HG02870 (cell line): ENCODE measurements at regions not wholly inside any gene's neighbourhood (a gene's known extent, or its start where the extent isn't known, plus 50 kb on each side); places are given as distances from the start of the nearest gene placed in this dataset.

ENCODE experiments used
- ATAC-seq: cut with Tn5 transposase; IDR thresholded peaks from one replicate; pipeline ENCODE4 v1.9.1; 2021; ENCODE audit warnings: mild to moderate bottlenecking, moderate library complexity; ENCODE audit not compliant: unreplicated experiment

DNA sequence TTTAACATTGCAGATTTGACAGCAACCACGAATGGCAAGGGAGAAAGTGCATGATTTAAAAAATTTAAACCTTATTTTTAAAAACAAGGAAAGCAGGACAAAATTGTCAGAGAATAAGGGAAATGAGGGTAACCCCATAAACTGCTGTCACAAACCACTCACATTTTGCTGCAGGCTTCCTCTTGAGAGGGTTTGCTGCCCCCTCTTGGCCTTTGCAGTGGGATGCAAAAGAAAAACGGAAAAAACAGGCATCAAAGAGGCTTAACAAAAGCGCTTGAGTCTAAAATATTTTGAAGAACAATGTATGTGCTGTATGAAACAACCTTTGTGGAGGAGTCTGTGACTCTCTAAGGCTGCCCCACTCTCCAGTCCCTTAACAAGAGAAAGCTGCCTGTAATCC is 91.6 kb downstream of the TMX3 start:
- peak; percentile 57 for ATAC-seq

DNA sequence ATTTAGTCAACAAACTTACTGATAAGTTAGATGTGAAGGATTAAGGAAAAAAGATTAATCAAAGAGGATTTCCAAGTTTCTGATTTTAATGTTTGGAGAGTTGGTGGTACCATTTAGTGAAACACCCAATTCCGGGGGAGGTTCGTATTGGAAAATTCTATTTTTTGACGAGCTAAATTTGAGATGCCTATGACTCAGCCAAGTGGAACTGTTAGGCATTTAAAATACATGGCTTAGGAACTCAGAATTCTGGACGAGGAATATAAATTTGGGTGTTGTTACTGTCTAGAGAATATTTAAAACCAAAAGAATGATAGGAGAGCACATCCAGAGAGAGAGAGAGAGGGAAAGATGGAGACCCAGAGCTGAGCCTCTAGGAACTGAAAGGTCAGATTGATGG is 103.6 kb downstream of the TMX3 start:
- no peak for ATAC-seq

DNA sequence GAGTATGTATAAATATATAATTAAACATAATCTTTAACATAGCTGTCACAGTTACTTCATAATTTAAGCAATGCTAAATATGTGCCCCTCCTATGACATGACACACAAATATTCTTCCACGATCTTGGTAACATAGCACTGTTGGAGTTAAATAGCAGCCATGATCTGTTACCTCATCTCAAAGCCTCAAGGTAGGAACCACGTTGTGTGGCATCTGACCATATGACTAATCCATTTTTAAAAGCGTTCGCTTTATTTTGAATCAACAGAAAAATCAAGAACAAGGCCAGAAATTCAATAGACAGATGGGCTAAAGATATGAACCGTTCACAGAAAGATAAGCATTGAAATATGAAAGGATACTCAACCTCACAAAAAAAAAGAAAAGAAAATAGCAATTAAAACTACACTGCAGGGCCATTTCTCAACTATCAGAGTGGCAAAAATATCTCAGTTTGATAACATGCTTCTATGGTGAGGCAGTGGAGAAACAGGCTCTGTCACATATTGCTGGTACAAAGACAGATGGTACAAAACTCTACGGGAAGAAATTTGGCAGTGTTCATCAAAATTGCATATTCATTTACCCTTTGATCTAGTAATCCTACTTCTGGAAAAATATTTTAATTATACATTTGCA is 105.9 kb downstream of the TMX3 start:
- no peak for ATAC-seq

DNA sequence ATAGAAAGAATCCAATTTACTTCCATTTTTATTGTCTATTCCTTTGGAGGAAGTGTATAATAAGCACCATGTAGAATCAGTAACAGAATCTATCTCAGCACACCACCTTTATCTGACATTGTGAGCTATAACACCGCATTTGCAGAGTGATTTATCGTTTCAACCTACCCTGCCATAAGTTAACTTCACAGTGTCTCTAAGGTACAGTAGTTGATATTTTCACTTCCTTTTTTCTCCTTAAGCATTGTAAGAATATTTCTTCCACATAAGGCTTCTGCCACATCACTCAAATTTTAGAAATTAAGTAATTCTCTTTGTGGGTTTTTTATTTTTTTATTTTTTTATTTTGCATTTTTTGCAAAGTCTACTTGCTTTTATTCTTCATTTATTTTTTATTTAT is 107.1 kb downstream of the TMX3 start:
- no peak for ATAC-seq

DNA sequence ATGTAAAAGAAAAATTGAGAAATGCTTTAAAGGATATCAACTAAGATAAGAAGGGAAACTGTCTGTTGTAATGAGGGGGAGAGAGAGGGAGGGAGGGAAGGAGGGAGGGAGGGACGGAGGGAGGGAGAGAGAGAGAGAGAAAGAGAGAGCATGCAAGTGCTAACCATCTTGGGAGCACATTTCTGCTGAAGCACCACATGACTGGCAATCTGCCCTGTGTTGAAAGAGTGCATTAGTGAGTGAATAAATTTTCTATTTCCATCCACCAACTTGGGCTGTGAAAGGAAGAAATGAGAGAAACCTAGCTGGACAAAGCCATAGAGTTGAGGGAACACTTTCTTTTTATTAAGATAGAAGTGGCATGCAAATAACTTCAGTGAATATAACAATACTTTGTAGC is 110.7 kb downstream of the TMX3 start:
- no peak for ATAC-seq

DNA sequence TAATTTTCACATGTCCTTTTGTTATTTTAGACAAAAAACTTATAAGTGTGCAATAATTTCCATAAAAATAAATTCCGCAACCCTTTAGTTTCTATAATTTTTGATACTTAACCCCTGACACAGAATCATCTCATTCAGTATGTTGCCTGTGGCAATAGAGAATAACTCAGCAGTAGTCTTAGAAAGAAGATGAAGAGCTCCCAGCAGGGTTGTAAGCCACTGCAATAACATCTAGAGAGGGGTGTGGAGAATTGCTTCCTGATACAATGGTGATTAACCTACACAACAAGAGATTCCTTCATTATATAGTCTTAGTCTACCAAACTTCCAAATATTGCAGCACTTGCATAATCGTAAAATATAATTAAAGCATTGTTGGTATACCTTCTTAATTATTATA is 118.9 kb downstream of the TMX3 start:
- ATAC-seq: no peak

DNA sequence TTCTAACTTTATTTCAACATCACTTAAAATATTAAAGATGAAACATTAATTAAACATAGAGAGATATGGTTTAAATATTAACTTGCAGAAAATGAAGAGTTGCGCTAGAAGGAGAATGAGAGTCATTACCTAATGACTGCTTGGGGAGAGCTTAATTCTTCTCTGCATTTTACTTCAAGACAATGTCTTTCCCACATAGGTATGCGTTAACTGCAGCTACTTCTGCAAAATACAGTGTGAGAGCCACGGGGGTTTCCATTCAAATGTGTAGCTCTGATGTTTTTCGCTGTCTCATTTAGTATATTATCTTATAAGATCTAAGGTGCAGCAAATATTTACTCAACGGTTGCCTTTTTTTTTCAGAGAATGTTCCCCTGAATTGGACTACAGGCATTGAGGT is 126.7 kb downstream of the TMX3 start:
- ATAC-seq: no peak

DNA sequence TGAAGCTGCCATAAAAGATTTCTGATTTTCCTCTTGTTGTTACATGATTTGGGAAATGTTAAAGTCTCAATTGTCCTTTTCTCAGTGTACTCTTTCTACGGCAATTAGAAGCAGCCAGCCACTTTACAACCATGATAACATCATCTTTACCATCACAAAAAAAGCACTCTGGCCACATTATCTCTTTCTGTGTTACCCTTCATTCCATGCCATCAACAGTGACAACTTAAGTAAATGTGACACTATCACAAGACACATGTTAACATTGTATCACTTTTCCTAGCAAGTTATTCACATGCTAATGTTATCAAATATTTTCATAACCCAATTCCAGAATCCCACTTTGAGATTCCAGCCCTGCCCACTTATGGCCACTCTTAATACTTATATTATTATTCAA is 131.2 kb downstream of the TMX3 start:
- no peak for ATAC-seq

DNA sequence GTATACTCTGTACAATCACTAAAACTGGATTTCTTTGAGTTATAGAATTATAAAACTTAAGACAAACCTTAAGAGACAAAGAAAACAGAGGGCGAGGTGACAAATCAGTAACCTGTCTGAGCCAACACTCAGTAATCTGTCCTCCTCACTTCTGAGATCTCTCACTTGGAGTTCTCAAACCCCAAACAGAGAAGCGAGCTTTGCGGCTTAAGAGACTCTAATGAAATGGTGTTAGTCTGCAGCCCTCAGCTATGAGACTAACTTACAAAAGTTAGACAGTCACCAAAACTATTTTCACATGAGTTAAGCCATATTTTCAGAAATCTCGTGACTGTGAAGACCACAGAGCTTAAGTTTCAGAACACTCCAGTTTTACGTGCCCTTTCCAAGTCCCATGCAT is 140.6 kb downstream of the TMX3 start:
- no peak for ATAC-seq

DNA sequence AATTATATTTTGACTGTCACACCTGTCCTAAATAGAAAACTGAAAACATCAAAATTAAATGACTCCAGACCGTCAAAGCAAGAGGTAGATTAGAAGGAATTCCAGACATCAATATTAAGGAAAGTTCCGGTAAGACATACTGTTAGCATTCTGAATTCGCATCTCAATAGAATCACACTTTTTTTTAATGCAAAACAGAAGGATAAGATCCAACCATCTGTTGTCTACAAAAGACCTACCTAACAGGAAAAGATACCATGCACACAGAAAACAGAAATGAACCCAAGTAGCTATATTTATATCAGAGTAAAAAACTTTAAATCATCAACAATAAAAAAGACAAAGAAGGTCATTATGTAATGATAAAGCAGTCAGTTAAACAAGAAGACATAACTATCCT is 145.0 kb downstream of the TMX3 start:
- ATAC-seq: no peak

DNA sequence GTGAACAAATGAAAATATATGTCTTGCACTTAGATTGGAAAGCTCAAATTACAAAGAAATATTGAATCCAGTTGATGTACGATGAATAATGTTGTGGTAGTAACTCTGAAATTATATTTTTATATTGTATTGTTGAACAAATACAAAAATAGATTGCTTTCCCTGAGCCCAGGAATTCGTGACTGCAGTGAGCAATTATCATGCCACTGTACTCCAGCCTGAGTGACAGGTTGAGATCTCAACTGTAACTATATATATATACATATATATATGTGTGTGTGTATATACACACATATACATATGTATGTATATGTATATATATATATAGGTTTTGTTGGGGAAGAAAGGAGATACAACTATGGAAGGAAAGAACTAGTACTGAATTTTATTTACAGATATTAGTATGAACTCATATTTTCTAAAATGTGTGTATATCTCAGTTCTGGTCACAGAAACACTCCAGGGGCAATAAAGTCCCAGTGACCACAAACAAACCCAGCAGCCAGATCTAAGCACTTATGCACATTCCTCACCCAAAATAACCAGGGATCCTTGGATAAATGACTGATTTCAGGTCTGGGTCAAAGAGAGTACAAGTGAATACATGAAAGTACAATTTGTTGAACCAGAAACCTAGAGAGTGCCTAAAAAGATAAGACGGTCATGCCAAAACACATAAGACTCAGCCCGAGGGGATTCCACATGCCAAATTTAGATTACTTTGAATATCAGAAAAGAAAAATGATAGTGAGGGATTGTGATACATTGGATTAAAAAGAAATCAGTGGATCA is 146.3 kb downstream of the TMX3 start:
- no peak for ATAC-seq

DNA sequence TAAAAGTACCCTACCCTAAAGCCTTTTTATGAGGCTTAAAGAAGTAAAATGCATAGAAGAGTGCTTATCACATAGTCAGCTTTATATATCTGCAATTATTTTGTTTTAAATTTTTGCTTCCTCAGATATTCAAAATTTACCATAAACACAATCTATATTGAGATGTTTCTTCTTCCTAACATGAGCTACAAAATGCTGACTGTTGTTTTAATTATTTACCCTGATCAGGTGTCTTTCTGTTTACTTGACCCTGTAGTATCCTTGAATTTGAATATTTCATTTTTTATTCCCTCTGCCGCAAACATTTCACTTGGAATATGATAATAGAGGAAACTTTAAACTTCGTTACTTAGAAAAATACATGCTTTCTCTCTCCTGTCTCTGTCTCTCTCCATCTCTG is 147.9 kb downstream of the TMX3 start:
- ATAC-seq: no peak

DNA sequence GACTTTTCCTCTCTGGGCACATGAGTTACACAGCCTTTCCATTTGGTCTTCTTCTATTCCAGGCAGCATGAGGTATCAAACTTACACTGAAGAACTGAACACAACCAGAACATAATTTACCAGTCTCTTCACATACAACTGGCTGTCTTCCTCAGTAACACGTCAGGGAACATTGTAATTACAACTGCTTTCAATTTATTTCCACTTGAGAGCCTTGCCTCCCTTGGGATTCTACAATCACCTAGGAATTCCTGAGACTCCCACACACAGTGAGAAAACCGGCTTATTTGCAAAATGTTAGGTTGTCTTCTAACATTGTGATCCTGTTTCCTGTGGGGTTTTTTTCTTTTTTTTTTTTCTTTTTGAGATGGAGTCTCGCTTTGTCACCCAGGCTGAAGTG is 149.9 kb downstream of the TMX3 start:
- ATAC-seq: no peak

DNA sequence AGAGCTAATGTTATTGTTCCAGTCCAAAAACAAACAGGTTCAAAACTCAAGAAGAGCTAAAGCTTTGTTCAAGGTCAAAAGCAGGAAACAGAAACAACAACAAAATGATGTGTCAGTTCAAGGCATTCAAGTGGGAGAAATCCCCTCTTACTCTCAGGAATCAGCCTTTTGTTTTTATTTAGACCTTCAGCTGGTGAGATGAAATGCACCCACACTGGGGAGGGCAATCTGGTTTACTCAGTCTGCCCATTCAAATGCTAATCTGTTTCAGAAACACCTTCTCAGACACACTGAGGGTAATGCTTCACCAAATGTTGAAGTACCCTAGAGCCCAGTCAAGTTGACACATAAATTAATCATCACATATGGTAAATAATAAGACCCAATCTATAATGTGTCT is 150.6 kb downstream of the TMX3 start:
- ATAC-seq: no peak

DNA sequence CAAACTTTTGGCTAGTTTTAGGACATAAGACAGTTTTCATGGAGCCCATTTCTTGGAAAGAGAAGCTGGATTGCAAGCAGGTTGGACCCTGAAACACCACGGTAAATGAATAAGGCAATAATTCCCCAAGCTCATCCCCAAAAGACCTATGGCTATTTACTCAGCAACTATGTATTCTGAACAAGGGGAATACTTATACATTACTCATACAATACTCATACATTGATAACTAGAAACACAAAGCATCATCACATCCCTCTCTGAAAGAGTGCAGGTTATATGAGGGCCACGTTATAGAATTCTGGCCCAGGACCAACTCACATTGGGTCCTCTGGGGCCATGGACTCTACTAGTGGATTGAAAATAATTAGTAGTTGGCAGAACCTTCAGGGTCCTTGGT is 154.8 kb downstream of the TMX3 start:
- ATAC-seq: no peak

DNA sequence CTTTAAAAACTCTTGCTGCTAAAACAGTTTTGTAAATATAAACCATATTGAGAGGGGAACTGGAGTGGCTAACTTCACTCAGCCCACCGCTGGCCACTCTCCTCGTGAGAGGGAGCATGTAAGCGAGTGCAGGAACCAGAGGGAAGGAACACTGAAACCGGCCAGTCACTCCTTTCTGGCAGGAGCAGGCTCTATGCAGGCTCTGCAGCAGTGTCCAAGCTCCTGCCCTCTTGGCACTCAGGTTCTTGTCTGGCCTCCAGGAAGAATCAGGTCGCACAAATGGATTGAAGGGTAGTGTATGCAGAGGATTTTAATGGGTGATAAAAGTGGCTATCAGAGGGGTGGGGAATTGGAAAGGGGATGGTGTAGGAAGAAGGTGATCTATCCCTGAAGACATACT is 157.7 kb downstream of the TMX3 start:
- no peak for ATAC-seq

DNA sequence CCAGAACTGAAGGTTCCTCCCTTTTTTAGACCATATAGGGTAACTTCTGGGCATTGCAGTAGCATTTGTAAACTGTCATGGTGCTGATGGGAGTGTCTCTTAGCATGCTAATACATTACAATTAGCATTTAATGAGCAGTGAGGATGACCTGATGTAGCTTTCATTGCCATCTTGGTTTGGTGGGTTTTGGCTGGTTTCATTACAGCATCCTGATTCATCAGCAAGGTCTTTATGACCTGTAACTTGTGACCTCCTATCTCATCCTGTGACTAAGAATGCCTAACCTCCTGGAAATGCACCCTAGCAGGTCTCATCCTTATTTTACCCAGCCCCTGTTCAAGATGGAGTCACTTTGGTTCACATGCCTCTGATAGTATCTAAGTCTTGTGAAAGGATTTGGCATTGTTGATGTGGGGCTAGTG is 159.0 kb downstream of the TMX3 start:
- ATAC-seq: no peak

DNA sequence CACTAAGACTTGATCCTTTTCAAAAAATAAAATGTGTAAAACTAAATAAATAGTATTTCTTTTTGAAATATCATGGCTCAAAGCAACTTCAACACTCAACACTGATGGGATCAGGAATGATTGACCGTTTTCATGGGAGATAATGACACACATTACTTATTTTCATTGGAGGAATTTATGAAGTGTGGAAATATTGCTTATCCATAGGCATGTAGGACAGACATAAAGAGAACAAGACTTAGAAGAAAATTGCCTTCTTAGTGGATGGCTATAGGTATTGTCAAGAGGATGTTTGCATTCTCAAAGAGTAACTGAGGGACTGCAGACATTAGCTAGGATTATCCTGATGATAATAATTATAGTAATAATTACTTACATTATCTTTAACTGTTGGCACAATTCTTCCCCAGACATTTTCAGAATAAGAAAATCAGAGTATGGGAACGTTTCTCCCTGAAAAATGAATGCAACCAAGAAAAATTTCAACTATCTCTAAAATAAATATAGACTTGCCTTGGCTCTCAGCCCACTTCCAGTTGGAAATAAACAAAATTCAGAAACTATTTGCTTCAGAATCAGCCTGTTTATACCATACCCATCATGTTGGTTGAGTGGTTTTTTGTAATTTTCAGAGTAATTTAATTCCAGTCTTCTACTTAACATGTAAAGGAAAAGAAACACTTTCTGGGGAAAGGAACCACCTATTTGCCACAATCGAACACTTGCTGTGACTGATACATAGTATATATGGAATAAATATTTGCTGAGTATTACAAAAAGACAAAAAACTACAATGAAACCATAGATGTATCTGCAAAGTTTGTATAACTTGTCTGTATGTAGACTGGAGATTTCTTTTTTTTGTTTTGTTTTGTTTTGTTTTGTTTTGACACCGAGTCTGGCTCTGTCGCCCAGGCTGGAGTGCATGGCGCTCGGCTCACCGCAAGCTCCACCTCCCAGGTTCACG is 165.7 kb downstream of the TMX3 start:
- ATAC-seq: no peak

DNA sequence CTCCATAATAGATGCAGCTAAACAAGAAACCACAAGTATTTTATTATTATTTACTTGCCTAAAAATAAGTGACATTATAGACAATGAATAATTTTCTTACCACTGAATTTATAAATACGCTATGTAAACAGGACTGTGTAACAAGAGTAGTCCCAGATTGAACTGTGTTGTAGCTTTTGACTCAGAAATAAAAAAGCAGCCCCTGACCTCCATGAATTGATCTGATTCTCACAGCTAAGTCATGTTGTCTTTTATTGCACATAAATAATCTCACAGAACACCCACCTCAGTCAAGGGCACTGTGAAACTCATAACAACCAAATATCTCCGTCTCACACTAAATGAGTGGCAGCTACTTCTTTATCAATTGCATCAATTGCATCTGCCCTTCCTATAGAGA is 171.6 kb downstream of the TMX3 start:
- ATAC-seq: no peak

DNA sequence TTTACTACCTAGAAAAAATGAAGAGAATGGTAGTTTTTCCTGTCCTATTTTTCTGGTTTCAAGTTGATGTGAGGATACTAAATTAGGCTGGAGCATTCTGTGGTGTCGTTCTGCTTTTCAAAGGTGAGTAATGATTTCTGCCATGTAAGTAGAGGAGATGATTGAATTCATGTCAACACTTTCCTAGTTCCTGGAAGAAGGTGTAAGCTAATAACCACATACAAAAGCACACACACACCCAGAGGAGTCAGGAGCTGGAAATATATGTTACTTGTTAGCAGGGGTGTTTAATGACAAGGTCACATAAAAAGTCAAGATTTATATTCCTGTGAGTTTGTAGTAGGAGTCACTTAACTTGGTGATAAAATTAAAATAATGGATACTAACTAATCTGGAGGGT is 172.1 kb downstream of the TMX3 start:
- ATAC-seq: no peak

DNA sequence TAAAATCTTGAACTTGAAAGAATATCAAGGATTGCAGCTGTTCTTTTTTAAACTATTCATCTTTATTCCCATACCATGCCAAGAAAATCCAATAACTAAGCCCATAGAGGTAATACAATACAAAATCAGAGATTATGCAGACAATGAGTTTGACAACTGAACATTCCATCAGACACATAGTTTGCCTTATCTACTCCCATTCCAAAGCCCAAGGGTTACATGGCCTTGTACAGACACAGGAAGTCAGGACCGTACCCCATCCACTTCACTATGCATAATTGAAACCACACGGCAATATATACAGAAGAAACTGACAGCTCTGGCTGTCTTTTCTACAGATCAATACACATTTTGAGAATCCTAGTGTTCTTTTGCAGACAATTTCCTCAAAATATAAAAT is 181.3 kb downstream of the TMX3 start:
- no peak for ATAC-seq
